A549 (cell line): ENCODE measurements at regions not wholly inside any gene's neighbourhood (a gene's known extent, or its start where the extent isn't known, plus 50 kb on each side); places are given as distances from the start of the nearest gene placed in this dataset.

Source experiments
- ATAC-seq, 2 experiments: fragments of 200-7000 bp in 1 of 2; fragments of >200 bp in 1 of 2; cut with Nextera tagmentation in 1 of 2; cut with Tn5 transposase in 1 of 2; 3 replicates each; pipeline versions ENCODE4 v1.8.0 to v1.9.1; 2018 to 2020; ENCODE audit warnings: mild to moderate bottlenecking in 1 of 2, moderate library complexity in 1 of 2
- CTCF ChIA-PET: fragments of 300-600 bp; sonication (Branson Sonifier 250); formaldehyde crosslinking; extraction: SDS; loops from one replicate; lab custom pipeline; 2021; ENCODE audit warnings: antibody characterized with exemption, inconsistent platforms; lab: Yijun Ruan, JAX
- POLR2A ChIA-PET: fragments of 350-600 bp; formaldehyde crosslinking; extraction: SDS; loops from one replicate; lab custom pipeline; 2021; ENCODE audit warnings: antibody characterized with exemption, inconsistent platforms; lab: Yijun Ruan, JAX
- DNase-seq, 2 experiments: peaks; one replicate each; pipeline versions ENCODE4 v3.0.0 to v3.0.0-alpha.2; 2011 to 2016; ENCODE audit warnings: low read depth in 1 of 2, low spot score in 1 of 2
- FAIRE-seq: peaks from 2 replicates; lab custom pipeline; 2011; peaks lifted over from hg19 to GRCh38; lab: Jason Lieb, UNC
- H3K27ac ChIP-seq, 2 experiments: fragments of >200 bp; sonication (Bioruptor Twin); formaldehyde crosslinking; 3 replicates each; pipeline ENCODE4 v1.5.1; 2016 to 2017
- H3K4me1 ChIP-seq: fragments of >200 bp; sonication (Bioruptor Twin); formaldehyde crosslinking; 3 replicates; pipeline ENCODE4 v1.6.1; 2016
- H3K4me2 ChIP-seq: fragments of >200 bp; sonication (Bioruptor Twin); formaldehyde crosslinking; 3 replicates; pipeline ENCODE4 v1.6.1; 2016
- H3K4me3 ChIP-seq: fragments of >200 bp; sonication (Bioruptor Twin); formaldehyde crosslinking; 3 replicates; pipeline ENCODE4 v1.5.1; 2016
- H3K9me3 ChIP-seq: fragments of >200 bp; sonication (Bioruptor Twin); formaldehyde crosslinking; 3 replicates; pipeline ENCODE4 v1.6.1; 2016
- BHLHE40 ChIP-seq: IDR thresholded peaks from 2 replicates; pipeline ENCODE4 v1.6.1; 2012; ENCODE audit warnings: low read depth, low read length, inconsistent platforms
- CBX8 ChIP-seq: fragments of 200-600 bp; sonication (generic); IDR thresholded peaks from 2 replicates; pipeline ENCODE4 v1.6.1; 2016
- CEBPB ChIP-seq, 2 experiments: fragments of >200 bp in 1 of 2; sonication (Bioruptor Twin) in 1 of 2; formaldehyde crosslinking in 1 of 2; IDR thresholded peaks; 2 replicates each; pipeline ENCODE4 v1.6.1; 2012 to 2016
- CHD4 ChIP-seq: fragments of 200-600 bp; sonication (generic); IDR thresholded peaks from 2 replicates; pipeline ENCODE4 v1.6.1; 2016; ENCODE audit warnings: antibody characterized with exemption, mild to moderate bottlenecking, borderline replicate concordance
- FOSL2 ChIP-seq, 2 experiments: fragments of 450-650 bp in 1 of 2; fragments of >200 bp in 1 of 2; sonication (Bioruptor Twin) in 1 of 2; formaldehyde crosslinking; IDR thresholded peaks; 2 replicates each; pipeline versions ENCODE4 v1.5.0 to v1.6.1; 2016 to 2020; ENCODE audit warnings: mild to moderate bottlenecking in 1 of 2, moderate library complexity in 1 of 2
- FOXS1 ChIP-seq: fragments of 250-450 bp; sonication (Bioruptor Pico); IDR thresholded peaks from 2 replicates; pipeline ENCODE4 v1.5.0; 2020; ENCODE audit warnings: mild to moderate bottlenecking, moderate library complexity
- GATA3 ChIP-seq: IDR thresholded peaks from 2 replicates; pipeline ENCODE4 v1.6.1; 2012; ENCODE audit warnings: borderline replicate concordance
- HOXB13 ChIP-seq: fragments of 250-450 bp; sonication (Bioruptor Pico); IDR thresholded peaks from 2 replicates; pipeline ENCODE4 v1.5.0; 2020; ENCODE audit warnings: low read depth, mild to moderate bottlenecking, moderate library complexity
- JUN ChIP-seq, 2 experiments: fragments of >200 bp; sonication (Bioruptor Twin); formaldehyde crosslinking; IDR thresholded peaks; 2 replicates in 1 of 2; 3 replicates in 1 of 2; pipeline ENCODE4 v1.6.1; 2016 to 2017
- JUNB ChIP-seq: fragments of >200 bp; sonication (Bioruptor Twin); formaldehyde crosslinking; IDR thresholded peaks from 2 replicates; pipeline ENCODE4 v1.6.1; 2016
- KDM1A ChIP-seq: fragments of 200-600 bp; sonication (generic); IDR thresholded peaks from 2 replicates; pipeline ENCODE4 v1.6.1; 2016; ENCODE audit warnings: low read depth, mild to moderate bottlenecking
- KDM5A ChIP-seq: fragments of 200-600 bp; sonication (generic); IDR thresholded peaks from 2 replicates; pipeline ENCODE4 v1.6.1; 2016; ENCODE audit warnings: antibody characterized with exemption, mild to moderate bottlenecking
- MAFK ChIP-seq: fragments of 450-650 bp; IDR thresholded peaks from 2 replicates; pipeline ENCODE4 v1.6.1; 2014; ENCODE audit not compliant: partially characterized antibody
- NFE2L2 ChIP-seq: fragments of 150-350 bp; conservative IDR thresholded peaks from 2 replicates; pipeline ENCODE4 v1.6.1; 2014; ENCODE audit warnings: low read length
- NPAS2 ChIP-seq: fragments of 250-450 bp; sonication (Bioruptor Pico); IDR thresholded peaks from 2 replicates; pipeline ENCODE4 v1.8.0; 2022; ENCODE audit warnings: mild to moderate bottlenecking, moderate library complexity, borderline replicate concordance
- POLR2AphosphoS2 ChIP-seq: conservative IDR thresholded peaks from 2 replicates; pipeline ENCODE4 v1.6.1; 2012; ENCODE audit warnings: low read length, improper control_type of control experiment, inconsistent platforms
- RARB ChIP-seq: fragments of 250-450 bp; sonication (Bioruptor Pico); IDR thresholded peaks from 2 replicates; pipeline ENCODE4 v1.8.0; 2021; ENCODE audit warnings: mild to moderate bottlenecking, moderate library complexity
- RFX5 ChIP-seq: fragments of 450-650 bp; IDR thresholded peaks from 2 replicates; pipeline ENCODE4 v1.7.1; 2014; ENCODE audit warnings: antibody characterized with exemption, mild to moderate bottlenecking, moderate library complexity
- SMC3 ChIP-seq: fragments of >200 bp; sonication (Bioruptor Twin); formaldehyde crosslinking; IDR thresholded peaks from 3 replicates; pipeline ENCODE4 v1.6.1; 2018; ENCODE audit warnings: inconsistent platforms
- TFCP2L1 ChIP-seq: fragments of 250-450 bp; sonication (Bioruptor Pico); IDR thresholded peaks from 2 replicates; pipeline ENCODE4 v1.5.0; 2021; ENCODE audit warnings: mild to moderate bottlenecking
- ZFP36 ChIP-seq: fragments of 450-650 bp; IDR thresholded peaks from 2 replicates; pipeline ENCODE4 v1.6.1; 2014; ENCODE audit warnings: borderline replicate concordance; ENCODE audit not compliant: partially characterized antibody
- WGBS: methylation state at CpG from one replicate; pipeline ENCODE4 v1.1.6; 2017; ENCODE audit errors: missing lambda C conversion rate; 5-methylcytosine and 5-hydroxymethylcytosine counted together
- TF ChIP-seq, protein P1 (sequence below): IDR thresholded peaks from 2 replicates; pipeline ENCODE4 v1.6.1; 2012
- TF ChIP-seq, protein P2 (sequence below): fragments of >200 bp; sonication (Bioruptor Twin); formaldehyde crosslinking; IDR thresholded peaks from 2 replicates; pipeline ENCODE4 v1.6.1; 2016
- TF ChIP-seq, protein P3 (sequence below): fragments of >200 bp; sonication (Bioruptor Twin); formaldehyde crosslinking; IDR thresholded peaks from 3 replicates; pipeline ENCODE4 v1.6.1; 2016
- TF ChIP-seq, protein P4 (sequence below): fragments of 150-350 bp; IDR thresholded peaks from 2 replicates; pipeline ENCODE4 v1.6.1; 2014; ENCODE audit warnings: low read depth, mild to moderate bottlenecking, low read length
- TF ChIP-seq, protein P5 (sequence below): fragments of 450-650 bp; IDR thresholded peaks from 2 replicates; pipeline ENCODE4 v1.6.1; 2014; ENCODE audit warnings: antibody characterized with exemption
- TF ChIP-seq, protein P6 (sequence below): IDR thresholded peaks from 2 replicates; pipeline ENCODE4 v1.6.1; 2012

DNA sequence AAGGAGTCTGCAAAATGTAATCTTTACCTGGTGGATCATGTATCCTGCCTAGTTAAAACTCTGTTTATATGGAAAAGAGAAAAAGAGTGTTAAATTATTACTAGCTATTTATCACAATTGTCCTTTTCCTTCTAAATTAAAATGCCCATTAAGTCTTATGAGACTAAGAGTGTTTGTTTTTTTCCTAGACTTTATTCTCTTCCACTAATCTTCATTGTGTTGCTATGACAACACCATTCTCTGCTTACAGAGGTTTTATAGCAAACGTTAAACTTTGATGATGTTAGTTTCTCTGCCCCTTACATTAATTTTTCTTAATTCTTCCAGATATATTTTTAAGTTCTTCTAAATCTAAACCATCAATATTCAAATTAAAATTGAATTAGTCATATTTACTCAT lies 420.8 kb downstream of the TBC1D32 start (continued):
- TF ChIP-seq RFX5 (no peak), ZFP36 (no peak)
- TF ChIP-seq, all 56 proteins: peak for 0

DNA sequence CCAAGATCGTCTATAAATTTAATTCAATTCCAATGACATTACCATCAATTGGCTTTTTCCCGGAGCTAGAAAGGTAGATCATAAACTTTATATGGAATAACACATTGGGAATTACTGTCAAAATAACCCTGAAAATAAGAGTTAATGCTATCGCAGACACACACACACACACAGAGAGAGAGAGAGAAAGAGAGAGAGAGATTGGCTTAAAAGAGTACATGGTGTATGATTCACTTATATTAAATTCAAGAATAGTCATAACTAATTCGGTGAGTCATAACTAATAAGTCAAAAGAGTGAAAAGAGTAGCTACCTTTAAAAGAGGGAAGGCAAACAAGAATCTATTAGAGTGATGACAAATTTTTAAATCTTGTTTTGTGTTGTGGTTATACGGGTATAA lies 425.5 kb downstream of the TBC1D32 start:
- ChIA-PET POLR2A (no interaction called here), CTCF (no interaction called here)
- 41% methylated on average over 5 of the region's 5 CpGs for WGBS
- no peak for FAIRE-seq
- TF ChIP-seq TFCP2L1: no peak
- TF ChIP-seq FOSL2 (IDR thresholded peaks at IDR 0.05): no peak
- 0 out of 2 replicates have a peak, but pooled peaks have one; percentile 18 for TF ChIP-seq FOSL2 (CRISPR knock-in tag; IDR thresholded peaks at IDR 0.05)
- no peak for TF ChIP-seq CEBPB (IDR thresholded peaks at IDR 0.05)
- TF ChIP-seq, all 56 proteins: peak for 1
- H3K27ac ChIP-seq: no peak overlapping the region
- no peaks in the 10 kb centered on the region for H3K9me3 ChIP-seq
- H3K4me1 ChIP-seq: no peaks in the 10 kb centered on the region
- H3K4me2 ChIP-seq: no peak overlapping the region
- no peak for ATAC-seq
- H3K4me3 ChIP-seq: no peak overlapping the region
- no peak for DNase-seq

DNA sequence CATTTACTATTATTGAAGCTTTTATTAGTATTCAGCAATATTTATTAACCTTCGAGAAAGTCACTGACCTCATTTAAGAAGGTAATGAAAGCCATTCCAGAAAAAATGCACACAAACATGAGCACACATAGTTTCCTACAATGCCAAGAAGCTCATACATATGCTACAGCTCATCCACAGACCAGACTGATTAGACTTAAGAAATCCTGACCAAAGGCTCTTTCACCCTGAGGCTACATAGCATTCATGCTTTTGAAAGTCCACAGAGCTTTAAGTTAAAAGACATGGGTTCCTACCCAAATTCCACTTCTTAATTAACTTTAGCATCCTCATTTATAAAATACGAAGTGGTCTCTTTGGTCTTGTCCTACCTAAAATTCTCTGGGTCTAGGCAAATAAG lies 430.4 kb downstream of the TBC1D32 start:
- TF ChIP-seq RARB (no peak), NFE2L2 (no peak), CBX8 (no peak), GATA3 (no peak), KDM5A (no peak), MAFK (no peak), ZFP36 (no peak), BHLHE40 (no peak), JUN (IDR thresholded peaks at IDR 0.05) (no peak), KDM1A (no peak), TFCP2L1 (no peak), CHD4 (no peak), JUNB (no peak), FOXS1 (CRISPR knock-in tag) (no peak), SMC3 (no peak), CEBPB (IDR thresholded peaks at IDR 0.05) (no peak)
- TF ChIP-seq, protein P1, sequence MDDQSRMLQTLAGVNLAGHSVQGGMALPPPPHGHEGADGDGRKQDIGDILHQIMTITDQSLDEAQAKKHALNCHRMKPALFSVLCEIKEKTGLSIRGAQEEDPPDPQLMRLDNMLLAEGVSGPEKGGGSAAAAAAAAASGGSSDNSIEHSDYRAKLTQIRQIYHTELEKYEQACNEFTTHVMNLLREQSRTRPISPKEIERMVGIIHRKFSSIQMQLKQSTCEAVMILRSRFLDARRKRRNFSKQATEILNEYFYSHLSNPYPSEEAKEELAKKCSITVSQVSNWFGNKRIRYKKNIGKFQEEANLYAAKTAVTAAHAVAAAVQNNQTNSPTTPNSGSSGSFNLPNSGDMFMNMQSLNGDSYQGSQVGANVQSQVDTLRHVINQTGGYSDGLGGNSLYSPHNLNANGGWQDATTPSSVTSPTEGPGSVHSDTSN: no peak
- TF ChIP-seq, protein P2, sequence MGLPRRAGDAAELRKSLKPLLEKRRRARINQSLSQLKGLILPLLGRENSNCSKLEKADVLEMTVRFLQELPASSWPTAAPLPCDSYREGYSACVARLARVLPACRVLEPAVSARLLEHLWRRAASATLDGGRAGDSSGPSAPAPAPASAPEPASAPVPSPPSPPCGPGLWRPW: no peak
- TF ChIP-seq, protein P3, sequence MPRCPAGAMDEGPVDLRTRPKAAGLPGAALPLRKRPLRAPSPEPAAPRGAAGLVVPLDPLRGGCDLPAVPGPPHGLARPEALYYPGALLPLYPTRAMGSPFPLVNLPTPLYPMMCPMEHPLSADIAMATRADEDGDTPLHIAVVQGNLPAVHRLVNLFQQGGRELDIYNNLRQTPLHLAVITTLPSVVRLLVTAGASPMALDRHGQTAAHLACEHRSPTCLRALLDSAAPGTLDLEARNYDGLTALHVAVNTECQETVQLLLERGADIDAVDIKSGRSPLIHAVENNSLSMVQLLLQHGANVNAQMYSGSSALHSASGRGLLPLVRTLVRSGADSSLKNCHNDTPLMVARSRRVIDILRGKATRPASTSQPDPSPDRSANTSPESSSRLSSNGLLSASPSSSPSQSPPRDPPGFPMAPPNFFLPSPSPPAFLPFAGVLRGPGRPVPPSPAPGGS: no peak
- TF ChIP-seq, protein P4, sequence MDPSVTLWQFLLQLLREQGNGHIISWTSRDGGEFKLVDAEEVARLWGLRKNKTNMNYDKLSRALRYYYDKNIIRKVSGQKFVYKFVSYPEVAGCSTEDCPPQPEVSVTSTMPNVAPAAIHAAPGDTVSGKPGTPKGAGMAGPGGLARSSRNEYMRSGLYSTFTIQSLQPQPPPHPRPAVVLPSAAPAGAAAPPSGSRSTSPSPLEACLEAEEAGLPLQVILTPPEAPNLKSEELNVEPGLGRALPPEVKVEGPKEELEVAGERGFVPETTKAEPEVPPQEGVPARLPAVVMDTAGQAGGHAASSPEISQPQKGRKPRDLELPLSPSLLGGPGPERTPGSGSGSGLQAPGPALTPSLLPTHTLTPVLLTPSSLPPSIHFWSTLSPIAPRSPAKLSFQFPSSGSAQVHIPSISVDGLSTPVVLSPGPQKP: no peak
- ATAC-seq (no peak), FAIRE-seq (no peak), DNase-seq (no peak)
- no peak overlapping the region for H3K4me3 ChIP-seq
- WGBS: 3% methylated on average over 2 of the region's 2 CpGs
- ChIA-PET POLR2A (no interaction called here), CTCF (no interaction called here)
- no peak overlapping the region for H3K27ac ChIP-seq
- no peak overlapping the region for H3K4me2 ChIP-seq
- H3K9me3 ChIP-seq: no peaks in the 10 kb centered on the region
- no peaks in the 10 kb centered on the region for H3K4me1 ChIP-seq

DNA sequence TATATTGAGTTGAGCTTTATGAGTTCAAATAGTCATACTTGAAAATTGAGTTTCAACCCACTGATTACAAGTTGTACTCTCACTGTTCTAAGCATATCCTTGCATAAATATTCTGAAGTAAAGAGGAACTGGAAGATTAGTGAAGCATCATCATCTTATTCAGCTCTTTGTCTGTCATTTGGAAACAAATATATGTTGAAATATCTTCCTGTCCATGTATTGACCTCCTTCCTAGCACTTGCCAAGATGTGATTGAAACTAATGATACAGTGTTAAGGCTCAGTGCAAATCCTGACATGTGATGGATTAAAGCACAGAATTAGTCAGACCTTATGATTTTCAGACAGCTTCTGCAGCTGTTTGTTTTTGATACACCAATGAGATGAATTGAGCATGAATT lies 434.3 kb downstream of the TBC1D32 start:
- ChIA-PET POLR2A (no interaction called here), CTCF (no interaction called here)
- FAIRE-seq: no peak
- no peak for ATAC-seq
- no peaks in the 10 kb centered on the region for H3K9me3 ChIP-seq
- no peak overlapping the region for H3K27ac ChIP-seq
- TF ChIP-seq NPAS2: no peak
- TF ChIP-seq, protein P2: no peak
- TF ChIP-seq, protein P5, sequence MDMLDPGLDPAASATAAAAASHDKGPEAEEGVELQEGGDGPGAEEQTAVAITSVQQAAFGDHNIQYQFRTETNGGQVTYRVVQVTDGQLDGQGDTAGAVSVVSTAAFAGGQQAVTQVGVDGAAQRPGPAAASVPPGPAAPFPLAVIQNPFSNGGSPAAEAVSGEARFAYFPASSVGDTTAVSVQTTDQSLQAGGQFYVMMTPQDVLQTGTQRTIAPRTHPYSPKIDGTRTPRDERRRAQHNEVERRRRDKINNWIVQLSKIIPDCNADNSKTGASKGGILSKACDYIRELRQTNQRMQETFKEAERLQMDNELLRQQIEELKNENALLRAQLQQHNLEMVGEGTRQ: no peak
- no peak for TF ChIP-seq GATA3
- TF ChIP-seq POLR2AphosphoS2: no peak
- TF ChIP-seq, protein P6, sequence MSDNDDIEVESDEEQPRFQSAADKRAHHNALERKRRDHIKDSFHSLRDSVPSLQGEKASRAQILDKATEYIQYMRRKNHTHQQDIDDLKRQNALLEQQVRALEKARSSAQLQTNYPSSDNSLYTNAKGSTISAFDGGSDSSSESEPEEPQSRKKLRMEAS: no peak
- no peak for TF ChIP-seq HOXB13
- TF ChIP-seq, protein P3: no peak
- H3K4me1 ChIP-seq: no peaks in the 10 kb centered on the region
- DNase-seq: no peak
- H3K4me2 ChIP-seq: no peak overlapping the region
- H3K4me3 ChIP-seq: no peak overlapping the region
